ENCODE measurements at regions not wholly inside any gene's neighbourhood (a gene's known extent, or its start where the extent isn't known, plus 50 kb on each side); places are given as distances from the start of the nearest gene placed in this dataset.
A peak's percentile ranks its signal among the peaks of the same experiment; 100 is the strongest.
"Not testable (repeated sequence)": the region's sequence is repeated elsewhere in the genome, so short reads cannot be mapped to it uniquely, and the experiment has no call there.

DNA sequence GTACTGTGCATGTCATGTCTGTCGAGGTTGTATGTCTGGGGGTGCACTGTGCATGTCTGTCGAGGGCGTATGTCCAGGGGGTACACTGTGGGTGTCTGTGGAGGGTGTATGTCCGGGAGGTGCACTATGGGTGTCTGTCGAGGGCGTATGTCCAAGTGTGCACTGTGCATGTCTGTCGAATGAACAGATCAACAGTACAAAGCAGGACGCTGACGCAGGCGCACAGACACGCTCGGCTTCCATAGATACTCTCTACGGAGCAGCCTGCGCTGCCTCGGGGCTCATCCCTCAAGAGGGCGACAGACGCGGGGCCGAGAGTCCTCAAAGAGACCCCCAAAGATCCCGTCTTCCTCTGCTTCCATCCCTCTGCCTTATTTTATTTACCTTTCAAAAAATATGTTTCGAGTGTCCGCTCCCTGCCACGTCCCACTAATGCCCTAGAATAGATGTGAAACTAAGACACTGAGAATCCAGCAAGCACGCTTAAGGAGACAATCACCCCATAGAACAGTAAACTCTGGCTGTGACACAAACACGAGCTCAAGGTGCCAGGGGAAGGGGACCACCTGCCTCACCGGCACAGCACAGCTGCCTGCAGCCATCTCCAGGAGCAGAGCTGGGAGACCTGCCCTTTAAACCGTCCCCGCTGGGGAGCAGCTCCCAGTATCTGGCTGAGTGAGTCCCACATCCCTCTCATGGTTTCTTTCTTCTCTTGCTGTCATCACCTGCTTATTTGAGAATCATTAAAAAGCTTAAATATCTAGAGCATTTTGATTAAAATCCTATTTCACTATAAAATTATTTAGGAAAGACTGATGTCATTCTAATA, 250.5 kb upstream of the MYT1L start:
- Histone ChIP-seq H3K36me3 (ENCODE audit: control insufficient read depth, insufficient read depth, low read length) (no peaks in the 10 kb centered on the region), H3K27me3 (ENCODE audit: control insufficient read depth, insufficient read depth, low read length) (peaks cover 3% of the 10 kb centered on the region), H3K9me3 (replicated peaks; ENCODE audit: control insufficient read depth, low read depth, low read length) (no peaks in the 10 kb centered on the region), H3K4me3 (ENCODE audit: low read length) (no peak overlapping the region), H3K4me1 (ENCODE audit: control insufficient read depth, insufficient read depth, low read length) (no peaks in the 10 kb centered on the region), H3K27ac (ENCODE audit: low read length) (no peak overlapping the region)
- WGBS (ENCODE audit: insufficient coverage) = 80% methylated on average over 23 of the region's 28 CpGs
- no peak for DNase-seq

DNA sequence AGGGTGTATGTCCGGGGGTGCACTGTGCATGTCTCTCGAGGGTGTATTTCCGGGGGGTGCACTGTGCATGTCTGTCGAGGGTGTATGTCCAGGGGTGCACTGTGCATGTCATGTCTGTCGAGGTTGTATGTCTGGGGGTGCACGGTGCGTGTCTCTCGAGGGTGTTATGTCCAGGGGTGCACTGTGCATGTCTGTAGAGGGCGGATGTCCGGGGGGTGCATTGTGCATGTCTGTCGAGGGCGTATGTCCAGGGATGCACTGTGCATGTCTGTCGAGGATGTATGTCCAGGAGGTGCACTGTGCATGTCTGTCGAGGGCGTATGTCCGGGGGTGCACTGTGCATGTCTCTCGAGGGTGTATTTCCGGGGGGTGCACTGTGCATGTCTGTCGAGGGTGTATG, 249.8 kb upstream of the MYT1L start:
- H3K36me3 ChIP-seq (ENCODE audit: control insufficient read depth, insufficient read depth, low read length); H3K27me3 ChIP-seq (ENCODE audit: control insufficient read depth, insufficient read depth, low read length); H3K4me3 ChIP-seq (ENCODE audit: low read length); H3K9me3 ChIP-seq (replicated peaks; ENCODE audit: control insufficient read depth, low read depth, low read length); H3K27ac ChIP-seq (ENCODE audit: low read length); H3K4me1 ChIP-seq (ENCODE audit: control insufficient read depth, insufficient read depth, low read length); DNase-seq: not testable (repeated sequence)
- 89% methylated on average over 14 of the region's 19 CpGs for WGBS (ENCODE audit: insufficient coverage)

DNA sequence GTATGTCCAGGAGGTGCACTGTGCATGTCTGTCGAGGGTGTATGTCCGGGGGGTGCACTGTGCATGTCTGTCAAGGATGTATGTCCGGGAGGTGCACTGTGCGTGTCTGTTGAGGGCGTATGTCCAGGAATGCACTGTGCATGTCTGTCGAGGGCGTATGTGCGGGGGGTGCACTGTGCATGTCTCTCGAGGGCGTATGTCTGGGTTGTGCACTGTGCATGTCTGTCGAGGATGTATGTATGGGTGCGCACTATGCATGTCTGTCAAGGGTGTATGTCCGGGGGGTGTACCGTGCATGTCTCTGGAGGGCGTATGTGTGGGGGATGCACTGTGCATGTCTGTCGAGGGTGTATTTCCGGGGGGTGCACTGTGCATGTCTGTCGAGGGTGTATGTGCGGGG, 249.3 kb upstream of the MYT1L start:
- no peaks in the 10 kb centered on the region for H3K36me3 ChIP-seq (ENCODE audit: control insufficient read depth, insufficient read depth, low read length)
- DNase-seq = no peak
- H3K4me1 ChIP-seq (ENCODE audit: control insufficient read depth, insufficient read depth, low read length) = no peaks in the 10 kb centered on the region
- H3K27me3 ChIP-seq (ENCODE audit: control insufficient read depth, insufficient read depth, low read length) = peaks cover 3% of the 10 kb centered on the region
- H3K27ac ChIP-seq (ENCODE audit: low read length) = no peak overlapping the region
- WGBS (ENCODE audit: insufficient coverage) = 89% methylated on average over 19 of the region's 19 CpGs
- H3K4me3 ChIP-seq (ENCODE audit: low read length) = no peak overlapping the region
- no peaks in the 10 kb centered on the region for H3K9me3 ChIP-seq (replicated peaks; ENCODE audit: control insufficient read depth, low read depth, low read length)

DNA sequence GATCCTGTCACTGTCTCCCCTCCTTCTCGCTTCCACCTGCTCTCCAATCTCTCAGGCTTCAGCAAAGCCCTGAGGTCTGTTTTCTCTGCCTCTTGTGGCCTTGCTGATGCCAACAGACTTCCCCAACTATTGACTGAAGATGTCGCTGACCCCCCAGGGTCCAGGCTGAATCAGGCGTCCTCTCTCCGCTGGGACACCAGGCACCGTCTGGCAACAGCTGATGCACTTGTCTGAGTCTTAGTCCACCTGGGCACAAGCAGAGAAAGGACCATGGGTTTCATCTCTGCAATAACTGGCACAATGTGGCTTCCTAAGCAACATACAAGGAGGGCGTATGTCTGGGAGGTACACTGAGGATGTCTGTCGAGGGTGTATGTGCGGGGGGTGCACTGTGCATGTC, 248.7 kb upstream of the MYT1L start:
- WGBS (ENCODE audit: insufficient coverage) = 77% methylated on average over 8 of the region's 8 CpGs
- no peaks in the 10 kb centered on the region for H3K9me3 ChIP-seq (replicated peaks; ENCODE audit: control insufficient read depth, low read depth, low read length)
- no peaks in the 10 kb centered on the region for H3K4me1 ChIP-seq (ENCODE audit: control insufficient read depth, insufficient read depth, low read length)
- H3K27ac ChIP-seq (ENCODE audit: low read length) = no peak overlapping the region
- H3K27me3 ChIP-seq (ENCODE audit: control insufficient read depth, insufficient read depth, low read length) = peaks cover 3% of the 10 kb centered on the region
- no peaks in the 10 kb centered on the region for H3K36me3 ChIP-seq (ENCODE audit: control insufficient read depth, insufficient read depth, low read length)
- H3K4me3 ChIP-seq (ENCODE audit: low read length) = no peak overlapping the region
- no peak for DNase-seq

DNA sequence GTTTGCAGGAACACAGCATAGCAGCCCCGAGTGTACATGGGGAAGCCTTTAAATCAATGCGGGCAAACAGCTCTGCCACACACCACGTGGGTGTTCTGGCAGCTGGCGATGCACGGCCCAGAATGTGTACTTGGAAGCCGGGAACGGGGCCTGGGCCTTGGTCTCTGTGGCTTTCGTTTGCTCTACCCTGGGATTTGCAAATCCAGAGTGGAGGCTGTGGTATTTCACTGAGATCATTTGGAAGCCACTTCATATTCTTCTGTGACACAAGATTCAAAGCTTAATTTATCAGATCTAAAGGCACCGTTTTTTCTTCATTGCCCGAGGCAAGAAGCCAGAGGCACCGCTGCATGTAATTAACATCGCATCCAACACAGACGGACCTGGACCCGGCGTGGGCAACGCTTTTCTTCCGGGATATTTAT, 246.3 kb upstream of the MYT1L start:
- DNase-seq = peak; percentile 16
- Histone ChIP-seq H3K27ac (ENCODE audit: low read length) (no peak overlapping the region), H3K4me3 (ENCODE audit: low read length) (no peak overlapping the region), H3K36me3 (ENCODE audit: control insufficient read depth, insufficient read depth, low read length) (no peaks in the 10 kb centered on the region), H3K27me3 (ENCODE audit: control insufficient read depth, insufficient read depth, low read length) (no peaks in the 10 kb centered on the region), H3K4me1 (ENCODE audit: control insufficient read depth, insufficient read depth, low read length) (no peaks in the 10 kb centered on the region), H3K9me3 (replicated peaks; ENCODE audit: control insufficient read depth, low read depth, low read length) (no peaks in the 10 kb centered on the region)
- 35% methylated on average over 6 of the region's 17 CpGs for WGBS (ENCODE audit: insufficient coverage)

DNA sequence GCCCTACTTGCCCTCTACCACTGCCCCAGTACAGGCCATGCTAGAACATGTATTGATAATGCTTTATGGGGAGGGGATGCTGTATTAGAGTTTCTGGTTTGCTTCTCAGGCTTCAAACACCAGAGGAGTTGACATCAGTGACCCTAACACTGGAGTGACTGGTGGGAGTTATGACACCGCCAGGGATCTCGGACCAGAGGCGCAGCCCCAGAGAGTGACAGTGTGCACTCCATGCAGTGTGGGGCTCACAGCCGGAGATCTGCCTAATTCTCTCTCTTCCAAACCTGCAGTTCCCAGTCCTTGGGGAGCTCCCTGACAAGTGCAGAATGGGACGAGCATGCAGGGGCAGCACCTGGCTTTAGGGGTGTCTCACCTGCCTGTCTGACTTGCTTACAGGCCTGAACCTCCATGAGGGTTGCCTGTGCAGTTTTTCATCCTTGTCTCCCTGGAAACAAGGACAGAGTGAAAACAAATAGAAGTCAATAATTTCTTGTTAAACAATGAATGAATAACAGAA, 244.9 kb upstream of the MYT1L start:
- WGBS (ENCODE audit: insufficient coverage) = 71% methylated on average over 4 of the region's 5 CpGs
- Histone ChIP-seq H3K9me3 (replicated peaks; ENCODE audit: control insufficient read depth, low read depth, low read length) (no peaks in the 10 kb centered on the region), H3K4me1 (ENCODE audit: control insufficient read depth, insufficient read depth, low read length) (no peaks in the 10 kb centered on the region), H3K36me3 (ENCODE audit: control insufficient read depth, insufficient read depth, low read length) (no peaks in the 10 kb centered on the region), H3K27ac (ENCODE audit: low read length) (no peak overlapping the region), H3K27me3 (ENCODE audit: control insufficient read depth, insufficient read depth, low read length) (no peaks in the 10 kb centered on the region), H3K4me3 (ENCODE audit: low read length) (no peak overlapping the region)
- peak; percentile 11 for DNase-seq

DNA sequence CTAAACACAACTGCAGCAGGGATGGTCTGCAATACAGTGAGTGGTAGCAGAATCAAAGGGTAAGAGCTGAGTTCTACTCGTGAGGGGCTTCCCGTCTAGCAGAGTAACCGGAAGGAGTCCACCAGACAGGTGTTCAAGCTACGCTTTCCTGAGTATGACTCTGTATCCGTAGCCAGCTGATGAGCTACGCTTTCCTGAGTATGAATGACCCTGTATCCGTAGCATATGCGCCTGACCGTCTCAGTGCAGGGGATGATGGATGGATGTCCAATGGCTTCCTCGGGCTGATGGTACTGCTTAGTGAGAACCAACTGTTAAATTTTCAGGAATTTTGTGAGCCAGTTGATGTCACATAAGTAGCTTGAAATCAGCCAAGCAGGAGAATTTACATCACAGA, 244.1 kb upstream of the MYT1L start:
- WGBS (ENCODE audit: insufficient coverage) = 88% methylated on average over 10 of the region's 10 CpGs
- H3K4me3 ChIP-seq (ENCODE audit: low read length) = no peak overlapping the region
- no peak for DNase-seq
- H3K27me3 ChIP-seq (ENCODE audit: control insufficient read depth, insufficient read depth, low read length) = no peaks in the 10 kb centered on the region
- H3K9me3 ChIP-seq (replicated peaks; ENCODE audit: control insufficient read depth, low read depth, low read length) = no peaks in the 10 kb centered on the region
- H3K27ac ChIP-seq (ENCODE audit: low read length) = no peak overlapping the region
- no peaks in the 10 kb centered on the region for H3K4me1 ChIP-seq (ENCODE audit: control insufficient read depth, insufficient read depth, low read length)
- no peaks in the 10 kb centered on the region for H3K36me3 ChIP-seq (ENCODE audit: control insufficient read depth, insufficient read depth, low read length)

DNA sequence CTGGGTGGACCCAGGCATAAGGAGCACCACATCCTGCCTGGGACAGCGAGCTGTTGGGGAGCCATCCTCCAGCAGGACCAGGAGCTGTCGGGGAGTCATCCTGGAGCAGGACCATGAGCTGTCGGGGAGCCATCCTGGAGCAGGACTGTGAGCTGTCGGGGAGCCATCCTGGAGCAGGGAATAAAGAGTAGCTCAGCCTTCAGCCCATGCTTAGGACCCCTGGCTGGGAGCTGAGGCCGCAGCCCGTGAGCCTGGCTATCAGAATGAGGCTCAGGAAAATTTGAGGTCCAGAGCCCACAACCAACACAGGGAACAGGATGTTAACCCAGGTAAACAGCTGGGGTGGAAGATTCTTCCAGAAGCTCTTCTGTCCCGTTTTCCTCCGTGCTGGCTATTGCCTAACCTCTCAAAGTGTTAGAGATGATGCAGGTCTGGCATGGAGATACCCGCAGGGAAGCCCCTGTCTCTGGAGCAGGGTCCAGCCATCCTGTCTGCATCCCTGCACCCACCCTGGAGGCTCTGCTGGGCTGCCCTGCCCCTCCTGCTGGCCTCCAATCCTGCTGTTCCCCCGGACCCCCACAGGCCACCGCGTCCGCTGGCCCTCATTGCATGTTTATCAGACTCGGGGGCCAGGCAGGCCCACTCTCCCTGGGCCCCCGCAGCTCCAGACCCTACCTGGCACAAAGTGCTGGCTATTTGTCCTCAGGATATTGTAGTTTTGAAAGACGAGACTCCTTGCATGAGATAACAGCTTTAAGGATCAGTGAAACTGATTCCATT, 243.5 kb upstream of the MYT1L start:
- no peak overlapping the region for H3K4me3 ChIP-seq (ENCODE audit: low read length)
- no peaks in the 10 kb centered on the region for H3K9me3 ChIP-seq (replicated peaks; ENCODE audit: control insufficient read depth, low read depth, low read length)
- H3K36me3 ChIP-seq (ENCODE audit: control insufficient read depth, insufficient read depth, low read length) = no peaks in the 10 kb centered on the region
- H3K27ac ChIP-seq (ENCODE audit: low read length) = no peak overlapping the region
- WGBS (ENCODE audit: insufficient coverage) = 83% methylated on average over 13 of the region's 16 CpGs
- H3K27me3 ChIP-seq (ENCODE audit: control insufficient read depth, insufficient read depth, low read length) = no peaks in the 10 kb centered on the region
- H3K4me1 ChIP-seq (ENCODE audit: control insufficient read depth, insufficient read depth, low read length) = no peaks in the 10 kb centered on the region
- no peak for DNase-seq

DNA sequence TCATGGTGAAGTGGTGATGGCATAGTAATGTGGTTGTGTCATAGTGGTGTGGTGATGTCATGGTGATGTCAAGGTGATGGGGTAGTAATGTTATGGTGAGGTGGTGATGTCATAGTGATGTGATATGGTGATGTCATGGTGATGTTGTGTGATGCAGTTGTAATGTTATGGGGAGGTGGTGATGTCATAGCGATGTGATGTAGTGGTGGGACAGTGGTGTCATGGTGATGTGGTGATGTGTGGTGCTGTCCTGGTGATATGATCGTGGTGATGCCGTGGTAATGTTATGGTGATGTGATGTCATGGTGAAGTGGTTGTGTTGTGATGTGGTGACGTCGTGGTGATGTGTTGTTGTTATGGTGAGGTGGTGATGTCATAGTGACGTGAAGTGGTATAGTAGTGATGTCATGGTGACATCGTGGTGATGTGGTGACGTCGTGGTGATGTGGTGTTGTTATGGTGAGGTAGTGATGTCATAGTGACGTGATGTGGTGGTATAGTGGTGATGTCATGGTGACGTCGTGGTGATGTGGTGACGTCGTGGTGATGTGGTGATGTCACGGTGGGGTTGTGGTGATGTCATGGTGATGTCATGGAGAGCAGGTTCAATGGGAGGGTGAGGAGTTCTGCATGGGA, 242.7 kb upstream of the MYT1L start:
- H3K27me3 ChIP-seq (ENCODE audit: control insufficient read depth, insufficient read depth, low read length) = peaks cover 2% of the 10 kb centered on the region
- no peak for DNase-seq
- 92% methylated on average over 15 of the region's 15 CpGs for WGBS (ENCODE audit: insufficient coverage)
- H3K4me1 ChIP-seq (ENCODE audit: control insufficient read depth, insufficient read depth, low read length) = no peaks in the 10 kb centered on the region
- no peak overlapping the region for H3K4me3 ChIP-seq (ENCODE audit: low read length)
- no peak overlapping the region for H3K27ac ChIP-seq (ENCODE audit: low read length)
- no peaks in the 10 kb centered on the region for H3K36me3 ChIP-seq (ENCODE audit: control insufficient read depth, insufficient read depth, low read length)
- no peaks in the 10 kb centered on the region for H3K9me3 ChIP-seq (replicated peaks; ENCODE audit: control insufficient read depth, low read depth, low read length)

DNA sequence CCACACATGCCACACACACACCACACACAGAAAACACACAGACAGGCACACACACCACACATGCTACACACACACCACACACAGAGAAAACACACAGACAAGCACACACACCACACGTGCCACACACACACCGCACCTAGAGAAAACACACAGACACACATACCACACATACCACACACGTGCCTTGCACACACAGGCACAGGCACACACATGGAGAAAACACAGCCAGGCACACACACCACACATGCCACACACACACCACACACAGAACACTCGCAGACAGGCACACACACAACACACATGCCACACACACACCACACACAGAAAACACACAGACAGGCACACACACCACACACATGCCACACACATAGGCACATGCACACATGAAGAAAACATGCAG, 242.1 kb upstream of the MYT1L start:
- Histone ChIP-seq H3K4me3 (ENCODE audit: low read length) (no peak overlapping the region), H3K36me3 (ENCODE audit: control insufficient read depth, insufficient read depth, low read length) (no peaks in the 10 kb centered on the region), H3K27ac (ENCODE audit: low read length) (no peak overlapping the region), H3K4me1 (ENCODE audit: control insufficient read depth, insufficient read depth, low read length) (no peaks in the 10 kb centered on the region), H3K27me3 (ENCODE audit: control insufficient read depth, insufficient read depth, low read length) (peaks cover 3% of the 10 kb centered on the region), H3K9me3 (replicated peaks; ENCODE audit: control insufficient read depth, low read depth, low read length) (no peaks in the 10 kb centered on the region)
- no peak for DNase-seq
- 93% methylated on average over 3 of the region's 4 CpGs for whole genome bisulfite sequencing (ENCODE audit: insufficient coverage)

All from muscle of leg (tissue), 3 donors.